ENCODE measurements at regions not wholly inside any gene's neighbourhood (a gene's known extent, or its start where the extent isn't known, plus 50 kb on each side); places are given as distances from the start of the nearest gene placed in this dataset.
A peak's percentile ranks its signal among the peaks of the same experiment; 100 is the strongest.

DNA sequence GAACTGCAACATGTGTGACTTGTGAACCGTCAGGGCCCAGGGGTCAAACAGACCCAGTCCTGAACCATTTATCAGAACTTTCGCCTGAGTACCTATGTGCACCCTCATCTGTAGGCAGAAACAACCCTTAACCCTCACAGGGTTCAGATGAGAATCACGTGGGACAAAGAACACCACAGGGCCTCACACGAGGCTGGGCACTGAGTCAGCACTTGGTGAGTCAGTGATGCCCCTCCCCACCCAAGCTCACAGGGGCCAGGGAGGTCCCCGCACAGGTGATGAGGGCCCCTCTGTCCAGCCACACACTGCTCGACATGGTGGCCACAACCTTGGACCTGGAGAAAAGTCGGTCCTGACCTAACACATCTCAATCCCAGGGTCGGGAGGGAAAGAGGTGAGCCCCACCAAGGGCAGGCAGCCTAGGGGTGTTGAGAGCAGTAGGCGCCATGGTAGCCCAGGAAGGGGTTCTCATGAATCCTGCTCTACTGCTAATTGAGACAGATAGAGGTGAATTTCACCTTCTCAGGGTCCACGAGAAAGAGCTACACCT lies 176.4 kb downstream of the SHANK2 start:
- no peak overlapping the region for H3K4me3 ChIP-seq (ENCODE audit: low read depth, low read length)
- no peak for DNase-seq (ENCODE audit: low read depth)
- no peak for TF ChIP-seq CTCF (IDR thresholded peaks at IDR 0.05; ENCODE audit: insufficient read depth, low read depth, low read length)

GRCh38 chr11:71075116-71075720 lies 177.2 kb downstream of the SHANK2 start:
- no peak for DNase-seq (ENCODE audit: low read depth)
- no peak for TF ChIP-seq CTCF (IDR thresholded peaks at IDR 0.05; ENCODE audit: insufficient read depth, low read depth, low read length)
- H3K4me3 ChIP-seq (ENCODE audit: low read depth, low read length), result no peak overlapping the region

GRCh38 chr11:71071736-71072509 lies 180.5 kb downstream of the SHANK2 start:
- DNase-seq (ENCODE audit: low read depth), result no peak
- no peak overlapping the region for H3K4me3 ChIP-seq (ENCODE audit: low read depth, low read length)
- no peak for TF ChIP-seq CTCF (IDR thresholded peaks at IDR 0.05; ENCODE audit: insufficient read depth, low read depth, low read length)

- TF ChIP-seq CTCF (IDR thresholded peaks at IDR 0.05; ENCODE audit: insufficient read depth, low read depth, low read length), result no peak
- DNase-seq (ENCODE audit: low read depth), result peak; percentile 7
- H3K4me3 ChIP-seq (ENCODE audit: low read depth, low read length), result no peak overlapping the region
These were observed 181.6 kb downstream of the SHANK2 start for GRCh38 chr11:71070490-71071453.

DNA sequence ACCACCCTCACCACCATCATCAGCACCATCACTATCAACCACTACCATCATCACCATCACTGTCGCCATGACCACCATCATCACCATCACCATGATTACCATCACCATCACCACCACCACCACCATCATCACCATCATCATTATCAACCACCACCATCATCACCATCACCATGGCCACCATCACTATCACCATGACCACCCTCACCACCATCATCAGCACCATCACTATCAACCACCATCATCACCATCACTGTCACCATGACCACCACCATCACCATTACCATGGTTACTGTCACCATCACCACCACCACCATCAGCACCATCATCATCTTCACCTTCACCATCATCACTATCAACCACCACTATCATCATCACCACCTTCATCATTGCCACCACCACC lies 183.4 kb downstream of the SHANK2 start:
- no peak overlapping the region for H3K4me3 ChIP-seq (ENCODE audit: low read depth, low read length)
- DNase-seq (ENCODE audit: low read depth), result no peak
- no peak for TF ChIP-seq CTCF (IDR thresholded peaks at IDR 0.05; ENCODE audit: insufficient read depth, low read depth, low read length)

- H3K4me3 ChIP-seq (ENCODE audit: low read depth, low read length), result no peak overlapping the region
- no peak for DNase-seq (ENCODE audit: low read depth)
- TF ChIP-seq CTCF (IDR thresholded peaks at IDR 0.05; ENCODE audit: insufficient read depth, low read depth, low read length), result no peak
These were observed 184.6 kb downstream of the SHANK2 start for GRCh38 chr11:71067753-71068152.

All from fibroblast of villous mesenchyme (primary cell).